ENCODE measurements at regions not wholly inside any gene's neighbourhood (a gene's known extent, or its start where the extent isn't known, plus 50 kb on each side); places are given as distances from the start of the nearest gene placed in this dataset.

GRCh38 chr2:19158896-19159295 is 199.5 kb downstream of the OSR1 start:
- in situ Hi-C loops (cut with HindIII; ENCODE audit: low sequenced_read_pairs): no loop called here
- DNase-seq (ENCODE audit: low read depth): no peak
- no peak for TF ChIP-seq CTCF (IDR thresholded peaks at IDR 0.05; ENCODE audit: low read depth, low read length, missing control alignments)

GRCh38 chr2:19158211-19158610 is 200.2 kb downstream of the OSR1 start:
- no peak overlapping the region for H3K4me3 ChIP-seq (ENCODE audit: low read depth, low read length)
- TF ChIP-seq CTCF (IDR thresholded peaks at IDR 0.05; ENCODE audit: low read depth, low read length, missing control alignments): no peak
- in situ Hi-C loops (cut with HindIII; ENCODE audit: low sequenced_read_pairs): no loop called here
- DNase-seq (ENCODE audit: low read depth): no peak

More at GRCh38 chr2:19158896-19159295, 199.5 kb downstream of the OSR1 start:
- H3K4me3 ChIP-seq (ENCODE audit: low read depth, low read length): no peak overlapping the region

GRCh38 chr2:19156646-19157045 is 201.8 kb downstream of the OSR1 start:
- in situ Hi-C loops (cut with HindIII; ENCODE audit: low sequenced_read_pairs): no loop called here
- no peak overlapping the region for H3K4me3 ChIP-seq (ENCODE audit: low read depth, low read length)
- no peak for DNase-seq (ENCODE audit: low read depth)
- TF ChIP-seq CTCF (IDR thresholded peaks at IDR 0.05; ENCODE audit: low read depth, low read length, missing control alignments): no peak

GRCh38 chr2:19150726-19151125 is 207.7 kb downstream of the OSR1 start:
- no peak overlapping the region for H3K4me3 ChIP-seq (ENCODE audit: low read depth, low read length)
- in situ Hi-C loops (cut with HindIII; ENCODE audit: low sequenced_read_pairs): no loop called here
- no peak for DNase-seq (ENCODE audit: low read depth)
- TF ChIP-seq CTCF (IDR thresholded peaks at IDR 0.05; ENCODE audit: low read depth, low read length, missing control alignments): no peak

GRCh38 chr2:19146867-19147266 is 211.6 kb downstream of the OSR1 start:
- in situ Hi-C loops (cut with HindIII; ENCODE audit: low sequenced_read_pairs): no loop called here
- H3K4me3 ChIP-seq (ENCODE audit: low read depth, low read length): no peak overlapping the region
- no peak for DNase-seq (ENCODE audit: low read depth)
- TF ChIP-seq CTCF (IDR thresholded peaks at IDR 0.05; ENCODE audit: low read depth, low read length, missing control alignments): no peak

- TF ChIP-seq CTCF (IDR thresholded peaks at IDR 0.05; ENCODE audit: low read depth, low read length, missing control alignments): no peak
- in situ Hi-C loops (cut with HindIII; ENCODE audit: low sequenced_read_pairs): no loop called here
- DNase-seq (ENCODE audit: low read depth): no peak
- H3K4me3 ChIP-seq (ENCODE audit: low read depth, low read length): no peak overlapping the region
Measured at GRCh38 chr2:19141234-19142004, 217.0 kb downstream of the OSR1 start.

All from astrocyte of the cerebellum (primary cell).